Nephron (organoid): ENCODE measurements at regions not wholly inside any gene's neighbourhood (a gene's known extent, or its start where the extent isn't known, plus 50 kb on each side); places are given as distances from the start of the nearest gene placed in this dataset.

Experiments
- H3K27ac Mint-ChIP-seq, 3 experiments: 2 replicates each; pipeline ENCODE4 v1.8.0; 2020; ENCODE audit warnings: mixed read lengths in 3 of 3, mild to moderate bottlenecking in 2 of 3, moderate library complexity in 1 of 3
- H3K27me3 Mint-ChIP-seq: 2 replicates; pipeline ENCODE4 v1.8.0; 2021; ENCODE audit warnings: low read depth, mild to moderate bottlenecking, moderate library complexity, mixed read lengths
- H3K36me3 Mint-ChIP-seq: 2 replicates; pipeline ENCODE4 v1.8.0; 2020; ENCODE audit warnings: low read depth, mixed read lengths
- H3K4me1 Mint-ChIP-seq: 2 replicates; pipeline ENCODE4 v1.8.0; 2020; ENCODE audit warnings: mixed read lengths
- H3K4me3 Mint-ChIP-seq, 3 experiments: 2 replicates each; pipeline ENCODE4 v1.8.0; 2020; ENCODE audit warnings: mild to moderate bottlenecking in 3 of 3, mixed read lengths in 3 of 3, moderate library complexity in 2 of 3
- H3K9me3 Mint-ChIP-seq: 2 replicates; pipeline ENCODE4 v1.8.0; 2020; ENCODE audit warnings: mixed read lengths
- CTCF ChIP-seq, 3 experiments: fragments of 200-600 bp; sonication (generic); IDR thresholded peaks; one replicate each; pipeline ENCODE4 v1.5.0; 2021; ENCODE audit warnings: antibody characterized with exemption in 3 of 3; ENCODE audit not compliant: unreplicated experiment in 3 of 3

- Mint-ChIP-seq H3K36me3 (no peaks in the 10 kb centered on the region), H3K4me3 (no peak overlapping the region)
These were observed 243.3 kb upstream of the ACTBL2 start for GRCh38 chr5:57725658-57726504.

DNA sequence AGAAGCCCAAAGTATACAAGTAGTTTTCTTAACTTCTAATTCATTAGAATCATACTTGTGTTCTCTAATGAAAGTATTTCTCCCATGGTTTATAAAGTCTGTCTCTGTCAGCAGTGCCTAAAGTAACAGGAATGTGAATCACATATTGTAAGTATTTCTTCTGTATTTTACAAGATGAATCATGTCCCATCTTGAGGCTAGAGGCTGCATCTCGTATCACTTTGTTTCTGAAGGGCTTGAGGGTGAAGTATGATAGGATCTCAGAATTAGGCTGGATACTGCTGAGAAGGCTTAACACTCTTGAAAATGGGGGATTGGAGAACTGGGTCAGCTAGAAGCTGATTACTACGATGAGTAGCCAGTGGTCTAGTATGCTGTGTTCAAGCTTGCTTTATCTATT, 242.2 kb upstream of the ACTBL2 start:
- Mint-ChIP-seq H3K27ac (no peak overlapping the region), H3K36me3 (no peaks in the 10 kb centered on the region), H3K4me1 (peaks cover 10% of the 10 kb centered on the region), H3K9me3 (peaks cover 9% of the 10 kb centered on the region), H3K27me3 (no peaks in the 10 kb centered on the region), H3K4me3 (no peak overlapping the region)
- no peak for TF ChIP-seq CTCF (IDR thresholded peaks at IDR 0.05; ENCODE audit: unreplicated experiment in 3 of 3)

More at GRCh38 chr5:57725658-57726504, 243.3 kb upstream of the ACTBL2 start:
- H3K9me3 Mint-ChIP-seq: peaks cover 9% of the 10 kb centered on the region
- no peak overlapping the region for H3K27ac Mint-ChIP-seq
- H3K27me3 Mint-ChIP-seq: no peaks in the 10 kb centered on the region
- peaks cover 7% of the 10 kb centered on the region for H3K4me1 Mint-ChIP-seq
- TF ChIP-seq CTCF (IDR thresholded peaks at IDR 0.05; ENCODE audit: unreplicated experiment in 3 of 3): no peak

GRCh38 chr5:57721226-57721625, 238.6 kb upstream of the ACTBL2 start:
- Mint-ChIP-seq H3K4me3 (no peak overlapping the region), H3K4me1 (peaks cover 6% of the 10 kb centered on the region), H3K27me3 (no peaks in the 10 kb centered on the region), H3K36me3 (no peaks in the 10 kb centered on the region), H3K27ac (peak overlapping the region in 1 of 3 experiments; percentile 43), H3K9me3 (no peaks in the 10 kb centered on the region)
- TF ChIP-seq CTCF (IDR thresholded peaks at IDR 0.05; ENCODE audit: unreplicated experiment in 3 of 3): no peak

GRCh38 chr5:57720656-57721055, 238.0 kb upstream of the ACTBL2 start:
- Mint-ChIP-seq H3K27me3 (no peaks in the 10 kb centered on the region), H3K27ac (peak overlapping the region in 1 of 3 experiments; percentile 43), H3K36me3 (no peaks in the 10 kb centered on the region), H3K4me1 (peaks cover 6% of the 10 kb centered on the region), H3K4me3 (no peak overlapping the region), H3K9me3 (no peaks in the 10 kb centered on the region)
- TF ChIP-seq CTCF (IDR thresholded peaks at IDR 0.05; ENCODE audit: unreplicated experiment in 3 of 3): no peak

- Mint-ChIP-seq H3K36me3 (no peaks in the 10 kb centered on the region), H3K9me3 (peaks cover 3% of the 10 kb centered on the region), H3K27ac (no peak overlapping the region), H3K4me3 (no peak overlapping the region), H3K4me1 (peaks cover 6% of the 10 kb centered on the region), H3K27me3 (no peaks in the 10 kb centered on the region)
- TF ChIP-seq CTCF (IDR thresholded peaks at IDR 0.05; ENCODE audit: unreplicated experiment in 3 of 3): no peak
These were observed 236.6 kb upstream of the ACTBL2 start for GRCh38 chr5:57719216-57719615.

- no peak overlapping the region for H3K27ac Mint-ChIP-seq
- H3K4me3 Mint-ChIP-seq: no peak overlapping the region
- H3K4me1 Mint-ChIP-seq: peaks cover 6% of the 10 kb centered on the region
- H3K36me3 Mint-ChIP-seq: no peaks in the 10 kb centered on the region
- H3K27me3 Mint-ChIP-seq: no peaks in the 10 kb centered on the region
- peaks cover 14% of the 10 kb centered on the region for H3K9me3 Mint-ChIP-seq
- TF ChIP-seq CTCF (IDR thresholded peaks at IDR 0.05; ENCODE audit: unreplicated experiment in 3 of 3): no peak
These were observed 235.5 kb upstream of the ACTBL2 start for GRCh38 chr5:57718155-57718554.
